SK-N-SH (cell line): ENCODE measurements at regions not wholly inside any gene's neighbourhood (a gene's known extent, or its start where the extent isn't known, plus 50 kb on each side); places are given as distances from the start of the nearest gene placed in this dataset.

Experiments used
- CTCF ChIA-PET: fragments of 300-600, 350-600 bp; formaldehyde crosslinking; extraction: SDS; loops from one replicate; lab custom pipeline; 2021; lab: Yijun Ruan, JAX
- POLR2A ChIA-PET: fragments of 350-600 bp; sonication (Branson Sonifier 250); formaldehyde crosslinking; extraction: SDS; loops from one replicate; lab custom pipeline; 2020; ENCODE audit warnings: antibody characterized with exemption, inconsistent platforms; lab: Yijun Ruan, JAX
- DNase-seq: peaks from one replicate; pipeline ENCODE4 v3.0.0; 2012
- H2AFZ ChIP-seq: fragments of 200-600 bp; sonication (generic); 2 replicates; pipeline ENCODE4 v1.8.1; 2016; ENCODE audit warnings: antibody characterized with exemption, mild to moderate bottlenecking, low read depth
- H3F3A ChIP-seq: fragments of 200-600 bp; sonication (generic); replicated peaks from 2 replicates; pipeline ENCODE3; 2016; ENCODE audit warnings: antibody characterized with exemption, mild to moderate bottlenecking; ENCODE audit not compliant: insufficient read depth
- H3K27ac ChIP-seq, 2 experiments: fragments of 200-500 bp in 1 of 2; fragments of 200-600 bp in 1 of 2; sonication (Bioruptor generic) in 1 of 2; sonication (generic), shearing (Covaris generic) in 1 of 2; 2 replicates each; pipeline versions ENCODE4 v1.5.1 to v1.6.1; 2014 to 2016; ENCODE audit warnings: low read depth in 2 of 2, inconsistent platforms in 1 of 2, low read length in 1 of 2, mild to moderate bottlenecking in 1 of 2, mixed read lengths in 1 of 2
- H3K27me3 ChIP-seq: fragments of 200-600 bp; sonication (generic), shearing (Covaris generic); 2 replicates; pipeline ENCODE4 v1.6.1; 2016; ENCODE audit warnings: mixed run types; ENCODE audit not compliant: insufficient read depth
- H3K36me3 ChIP-seq, 2 experiments: fragments of 200-500 bp in 1 of 2; fragments of 200-600 bp in 1 of 2; sonication (Bioruptor generic) in 1 of 2; sonication (generic) in 1 of 2; replicated peaks in 1 of 2; 2 replicates each; pipeline versions ENCODE3 to v1.5.1; 2014 to 2016; ENCODE audit warnings: low read length in 1 of 2, mild to moderate bottlenecking in 1 of 2; ENCODE audit not compliant: insufficient read depth in 2 of 2, control insufficient read depth in 1 of 2
- H3K4me1 ChIP-seq, 2 experiments: fragments of 200-500 bp in 1 of 2; fragments of 200-600 bp in 1 of 2; sonication (Bioruptor generic) in 1 of 2; sonication (generic), shearing (Covaris generic) in 1 of 2; 2 replicates each; pipeline versions ENCODE4 v1.5.1 to v1.6.1; 2014 to 2016; ENCODE audit warnings: low read depth in 1 of 2, low read length in 1 of 2, mixed run types in 1 of 2; ENCODE audit not compliant: insufficient read depth in 2 of 2, control insufficient read depth in 1 of 2
- H3K4me2 ChIP-seq: fragments of 200-600 bp; sonication (generic), shearing (Covaris generic); 2 replicates; pipeline ENCODE4 v1.6.1; 2017; ENCODE audit warnings: mixed run types
- H3K4me3 ChIP-seq, 2 experiments: fragments of 200-500 bp in 1 of 2; fragments of 200-600 bp in 1 of 2; sonication (Bioruptor generic) in 1 of 2; sonication (generic), shearing (Covaris generic) in 1 of 2; 2 replicates each; pipeline versions ENCODE4 v1.5.1 to v1.8.1; 2014 to 2016; ENCODE audit warnings: low read depth in 2 of 2, inconsistent platforms in 1 of 2, low read length in 1 of 2, mild to moderate bottlenecking in 1 of 2, mixed read lengths in 1 of 2, moderate library complexity in 1 of 2
- H3K79me2 ChIP-seq: fragments of 200-600 bp; sonication (generic); 2 replicates; pipeline ENCODE4 v1.8.1; 2017; ENCODE audit warnings: mild to moderate bottlenecking; ENCODE audit not compliant: insufficient read depth
- H3K9ac ChIP-seq: fragments of 200-600 bp; sonication (generic); 2 replicates; pipeline ENCODE4 v1.6.1; 2017; ENCODE audit warnings: mixed run types
- H3K9me2 ChIP-seq: fragments of 200-600 bp; sonication (generic); 2 replicates; pipeline ENCODE4 v1.6.1; 2017; ENCODE audit warnings: mixed run types
- H3K9me3 ChIP-seq: fragments of 200-600 bp; sonication (generic); 2 replicates; pipeline ENCODE4 v1.6.1; 2017; ENCODE audit warnings: mixed run types, mild to moderate bottlenecking, moderate library complexity
- H4K20me1 ChIP-seq: fragments of 200-600 bp; sonication (generic); 2 replicates; pipeline ENCODE4 v1.6.1; 2017; ENCODE audit warnings: mild to moderate bottlenecking, mixed run types; ENCODE audit not compliant: insufficient read depth
- CTCF ChIP-seq: fragments of 200-600 bp; sonication (generic); IDR thresholded peaks from 2 replicates; pipeline ENCODE4 v1.6.1; 2017; ENCODE audit warnings: antibody characterized with exemption, mild to moderate bottlenecking, moderate library complexity
- EP300 ChIP-seq, 2 experiments: IDR thresholded peaks; 2 replicates each; pipeline versions ENCODE4 v1.4.0 to v1.6.1; 2012; ENCODE audit warnings: borderline replicate concordance in 1 of 2, low read depth in 1 of 2, low read length in 1 of 2
- EZH2phosphoT487 ChIP-seq: fragments of 200-600 bp; sonication (generic); IDR thresholded peaks from 2 replicates; pipeline ENCODE4 v1.6.1; 2017; ENCODE audit warnings: low read depth, mixed run types, mild to moderate bottlenecking, antibody characterized with exemption, moderate library complexity, borderline replicate concordance
- FOSL2 ChIP-seq: IDR thresholded peaks from 2 replicates; pipeline ENCODE4 v1.4.0; 2012; ENCODE audit warnings: low read depth, mild to moderate bottlenecking, moderate library complexity, borderline replicate concordance
- FOXM1 ChIP-seq: IDR thresholded peaks from 2 replicates; pipeline ENCODE4 v1.4.0; 2012; ENCODE audit warnings: low read depth, mild to moderate bottlenecking
- GABPA ChIP-seq: IDR thresholded peaks from 2 replicates; pipeline ENCODE4 v1.4.0; 2012; ENCODE audit warnings: low read depth, mild to moderate bottlenecking
- GATA2 ChIP-seq: sonication (generic); formaldehyde crosslinking; IDR thresholded peaks from 2 replicates; pipeline ENCODE4 v1.5.0; 2020; ENCODE audit warnings: mild to moderate bottlenecking, missing genetic modification reagents
- JUND ChIP-seq: IDR thresholded peaks from 2 replicates; pipeline ENCODE4 v1.4.0; 2012
- NRF1 ChIP-seq: IDR thresholded peaks from 2 replicates; pipeline ENCODE4 v1.6.1; 2012; ENCODE audit warnings: low read depth, mild to moderate bottlenecking, low read length
- RCOR1 ChIP-seq: fragments of 150-350 bp; IDR thresholded peaks from 2 replicates; pipeline ENCODE4 v1.6.1; 2017; ENCODE audit warnings: antibody characterized with exemption, low read length
- RXRA ChIP-seq: IDR thresholded peaks from 2 replicates; pipeline ENCODE4 v1.4.0; 2012; ENCODE audit warnings: low read depth, mild to moderate bottlenecking, borderline replicate concordance
- TAF1 ChIP-seq: IDR thresholded peaks from 2 replicates; pipeline ENCODE4 v1.6.1; 2012; ENCODE audit warnings: low read depth, mild to moderate bottlenecking, low read length, moderate library complexity, borderline replicate concordance
- TCF12 ChIP-seq: IDR thresholded peaks from 2 replicates; pipeline ENCODE4 v1.4.0; 2012
- TEAD4 ChIP-seq: IDR thresholded peaks from 2 replicates; pipeline ENCODE4 v1.4.0; 2012; ENCODE audit warnings: mild to moderate bottlenecking, borderline replicate concordance; ENCODE audit not compliant: insufficient read depth
- USF1 ChIP-seq: IDR thresholded peaks from 2 replicates; pipeline ENCODE4 v1.4.0; 2012; ENCODE audit warnings: low read depth, borderline replicate concordance
- YY1 ChIP-seq: IDR thresholded peaks from 2 replicates; pipeline ENCODE4 v1.4.0; 2012; ENCODE audit warnings: low read depth, mild to moderate bottlenecking
- ZBTB33 ChIP-seq: IDR thresholded peaks from 2 replicates; pipeline ENCODE4 v1.4.0; 2012; ENCODE audit warnings: low read depth, borderline replicate concordance
- WGBS: methylation state at CpG from one replicate; pipeline ENCODE4 v1.1.6; 2017; ENCODE audit warnings: low lambda C conversion rate; 5-methylcytosine and 5-hydroxymethylcytosine counted together

GRCh38 chr16:65572156-65572555 lies 450.3 kb upstream of the CDH11 start:
- WGBS = 23% methylated on average over 1 of the region's 1 CpG
- no peak for DNase-seq
- H3K9ac ChIP-seq = no peak overlapping the region

GRCh38 chr16:65570261-65570660 lies 448.4 kb upstream of the CDH11 start:
- WGBS = 80% methylated on average over 1 of the region's 1 CpG
- Histone ChIP-seq H3K4me3 (no peak overlapping the region), H3F3A (peaks cover 7% of the 10 kb centered on the region), H3K36me3 (no peaks in the 10 kb centered on the region), H2AFZ (no peak overlapping the region), H3K9me3 (peaks cover 15% of the 10 kb centered on the region), H3K27ac (no peak overlapping the region), H4K20me1 (no peaks in the 10 kb centered on the region), H3K9me2 (no peaks in the 10 kb centered on the region; the same call in 1 of the 2 replicates), H3K4me1 (peaks cover 0 to 6% of the 10 kb centered on the region in 2 experiments; a peak in 2 of 4 replicates), H3K4me2 (no peak overlapping the region), H3K79me2 (no peaks in the 10 kb centered on the region), H3K27me3 (no peaks in the 10 kb centered on the region), H3K9ac (no peak overlapping the region)
- ChIA-PET POLR2A (no interaction called here), CTCF (interaction anchor here (0.7 to 1.4 kb wide), 2 partner anchors 7 to 10 kb away, joined by 3 read pairs; no protein-coding TSS in a partner anchor)
- no peak for TF ChIP-seq ZBTB33
- no peak for TF ChIP-seq EZH2phosphoT487
- no peak for TF ChIP-seq NRF1
- TF ChIP-seq USF1 = no peak
- TF ChIP-seq EP300 (IDR thresholded peaks at IDR 0.05; ENCODE audit: borderline replicate concordance in 1 of 2, low read depth in 1 of 2, low read length in 1 of 2) = no peak
- no peak for TF ChIP-seq CTCF
- no peak for TF ChIP-seq FOSL2
- no peak for TF ChIP-seq RCOR1
- TF ChIP-seq TEAD4 = no peak
- no peak for TF ChIP-seq GABPA
- no peak for DNase-seq

More at GRCh38 chr16:65572156-65572555, 450.3 kb upstream of the CDH11 start:
- ChIA-PET CTCF (no interaction called here), POLR2A (no interaction called here)
- no peaks in the 10 kb centered on the region for H3K27me3 ChIP-seq
- H3K9me3 ChIP-seq = peaks cover 15% of the 10 kb centered on the region
- H3K27ac ChIP-seq = peak overlapping the region; percentile 47 to 48
- H3K36me3 ChIP-seq = no peaks in the 10 kb centered on the region
- H3K4me2 ChIP-seq = no peak overlapping the region
- H4K20me1 ChIP-seq = no peaks in the 10 kb centered on the region
- H3K4me1 ChIP-seq = peaks cover 0 to 6% of the 10 kb centered on the region in 2 experiments; a peak in 2 of 4 replicates
- H3K9me2 ChIP-seq = no peaks in the 10 kb centered on the region; the same call in 1 of the 2 replicates
- H3F3A ChIP-seq = peaks cover 7% of the 10 kb centered on the region
- H3K79me2 ChIP-seq = no peaks in the 10 kb centered on the region
- H3K4me3 ChIP-seq = no peak overlapping the region
- no peak for TF ChIP-seq TAF1
- TF ChIP-seq RXRA = peak; percentile 21; the same call in 1 of the 2 replicates
- peak in 1 of 2 experiments; percentile 52; a peak in 1 of 4 replicates for TF ChIP-seq EP300 (IDR thresholded peaks at IDR 0.05; ENCODE audit: borderline replicate concordance in 1 of 2, low read depth in 1 of 2, low read length in 1 of 2)
- TF ChIP-seq FOSL2 = peak; percentile 72
- TF ChIP-seq GATA2 (CRISPR knock-in tag) = no peak
- TF ChIP-seq TCF12 = 0 out of 2 replicates have a peak, but pooled peaks have one; percentile 23
- TF ChIP-seq JUND = peak; percentile 63
- 0 out of 2 replicates have a peak, but pooled peaks have one; percentile 16 for TF ChIP-seq TEAD4
- TF ChIP-seq YY1 = no peak
- TF ChIP-seq FOXM1 = peak; percentile 29; the same call in 1 of the 2 replicates
- no peak for TF ChIP-seq GABPA
- TF ChIP-seq NRF1 = no peak
- peak; percentile 12; the same call in 1 of the 2 replicates for TF ChIP-seq CTCF
- TF ChIP-seq, all 33 proteins: peak for 8
- no peak overlapping the region for H2AFZ ChIP-seq
